Endothelial cell of umbilical vein (primary cell): ENCODE measurements at regions not wholly inside any gene's neighbourhood (a gene's known extent, or its start where the extent isn't known, plus 50 kb on each side); places are given as distances from the start of the nearest gene placed in this dataset.

Source experiments
- BruUV-seq: library from RNA; stranded (reverse); fragments of 400-500 nt; replicated peaks from 2 replicates; lab custom pipeline; 2021; lab: Mats Ljungman, UMichigan
- CTCF ChIA-PET: fragments of 300-600, 350-600 bp; sonication (Branson Sonifier 250); formaldehyde crosslinking; loops from one replicate; lab custom pipeline; 2021; ENCODE audit warnings: antibody characterized with exemption, inconsistent platforms; lab: Charles Lee
- POLR2A ChIA-PET: fragments of 300-600, 350-600 bp; sonication (Branson Sonifier 250); formaldehyde crosslinking; loops from one replicate; lab custom pipeline; 2021; ENCODE audit warnings: antibody characterized with exemption, inconsistent platforms; lab: Charles Lee
- DNase-seq: peaks from one replicate; pipeline ENCODE4 v3.0.0-alpha.2; 2011; ENCODE audit warnings: low read depth, low spot score
- FAIRE-seq: peaks from 2 replicates; lab custom pipeline; 2011; peaks lifted over from hg19 to GRCh38; lab: Jason Lieb, UNC
- H2AFZ ChIP-seq: 2 replicates; pipeline ENCODE4 v1.6.0; 2012; ENCODE audit warnings: low read depth, low read length, control low read depth, inconsistent platforms
- H3K27ac ChIP-seq: 2 replicates; pipeline ENCODE4 v1.5.1; 2011; ENCODE audit warnings: low read depth, mild to moderate bottlenecking, control low read depth, low read length, moderate library complexity; ENCODE audit not compliant: insufficient read depth
- H3K27me3 ChIP-seq, 2 experiments: 2 replicates each; pipeline versions ENCODE4 v1.6.0 to v1.6.1; 2011; ENCODE audit warnings: low read length in 2 of 2, mixed read lengths in 1 of 2; ENCODE audit not compliant: control insufficient read depth in 2 of 2, insufficient read depth in 2 of 2
- H3K36me3 ChIP-seq, 2 experiments: 2 replicates in 1 of 2; 3 replicates in 1 of 2; pipeline ENCODE4 v1.5.1; 2011; ENCODE audit warnings: low read length in 2 of 2, mild to moderate bottlenecking in 1 of 2, moderate library complexity in 1 of 2; ENCODE audit not compliant: control insufficient read depth in 2 of 2, insufficient read depth in 2 of 2; ENCODE audit errors: extremely low read depth in 1 of 2
- H3K4me1 ChIP-seq: 3 replicates; pipeline ENCODE4 v1.5.1; 2011; ENCODE audit warnings: mild to moderate bottlenecking, low read length; ENCODE audit not compliant: control insufficient read depth, insufficient read depth; ENCODE audit errors: extremely low read depth
- H3K4me2 ChIP-seq: 2 replicates; pipeline ENCODE4 v1.6.1; 2011; ENCODE audit warnings: low read length, control low read depth, mixed read lengths; ENCODE audit not compliant: insufficient read depth
- H3K4me3 ChIP-seq, 3 experiments: fragments of 200-600 bp in 1 of 3; sonication (generic), shearing (Covaris generic) in 1 of 3; replicated peaks in 1 of 3; 2 replicates each; pipeline ENCODE4 v1.5.1; 2011 to 2016; ENCODE audit warnings: control low read depth in 3 of 3, low read length in 3 of 3, mild to moderate bottlenecking in 2 of 3, inconsistent platforms in 1 of 3, low read depth in 1 of 3, moderate library complexity in 1 of 3; ENCODE audit not compliant: insufficient read depth in 1 of 3
- H3K79me2 ChIP-seq: 2 replicates; pipeline ENCODE4 v1.6.0; 2012; ENCODE audit warnings: low read length, inconsistent platforms; ENCODE audit not compliant: control insufficient read depth, insufficient read depth
- H3K9ac ChIP-seq: replicated peaks from 2 replicates; pipeline ENCODE3; 2011; ENCODE audit warnings: low read length, control low read depth; ENCODE audit not compliant: insufficient read depth; ENCODE audit errors: extremely low read depth
- H3K9me1 ChIP-seq: replicated peaks from 3 replicates; pipeline ENCODE4 v1.6.0; 2011; ENCODE audit warnings: mild to moderate bottlenecking, low read length; ENCODE audit not compliant: control insufficient read depth, insufficient read depth; ENCODE audit errors: extremely low read depth
- H3K9me3 ChIP-seq: replicated peaks from 2 replicates; pipeline ENCODE4 v1.5.1; 2012; ENCODE audit warnings: low read length, inconsistent platforms; ENCODE audit not compliant: control insufficient read depth, insufficient read depth
- H4K20me1 ChIP-seq: replicated peaks from 2 replicates; pipeline ENCODE3; 2011; ENCODE audit warnings: mild to moderate bottlenecking, low read length; ENCODE audit not compliant: control insufficient read depth, insufficient read depth; ENCODE audit errors: extremely low read depth
- EZH2 ChIP-seq: IDR thresholded peaks from 2 replicates; pipeline ENCODE4 v1.6.1; 2012; ENCODE audit warnings: borderline replicate concordance, low read depth, mild to moderate bottlenecking, moderate library complexity, low read length, inconsistent platforms; ENCODE audit not compliant: severe bottlenecking
- FOS ChIP-seq: IDR thresholded peaks from 2 replicates; pipeline ENCODE4 v1.6.1; 2011; ENCODE audit warnings: mild to moderate bottlenecking, low read length, moderate library complexity, borderline replicate concordance; ENCODE audit not compliant: insufficient read depth
- GATA2 ChIP-seq: IDR thresholded peaks from 2 replicates; pipeline ENCODE4 v1.7.0; 2011; ENCODE audit warnings: low read depth, mild to moderate bottlenecking, moderate library complexity, mixed read lengths, low read length; ENCODE audit not compliant: insufficient read length, insufficient read depth
- JUN ChIP-seq: IDR thresholded peaks from 2 replicates; pipeline ENCODE4 v1.6.1; 2011; ENCODE audit warnings: borderline replicate concordance, low read depth; ENCODE audit not compliant: insufficient read length, insufficient read depth
- MAX ChIP-seq: IDR thresholded peaks from 2 replicates; pipeline ENCODE4 v1.6.1; 2011; ENCODE audit not compliant: insufficient read depth, insufficient read length
- MYC ChIP-seq: IDR thresholded peaks from one replicate; pipeline ENCODE4 v1.6.1; 2011; ENCODE audit warnings: mild to moderate bottlenecking, low read depth, low read length
- POLR2A ChIP-seq: IDR thresholded peaks from 2 replicates; pipeline ENCODE4 v1.6.1; 2012; ENCODE audit warnings: low read depth, mild to moderate bottlenecking, control low read depth, low read length
- POLR2AphosphoS5 ChIP-seq: IDR thresholded peaks from 2 replicates; pipeline ENCODE4 v1.6.1; 2012; ENCODE audit warnings: low read depth, mild to moderate bottlenecking, control low read depth, low read length, moderate library complexity; ENCODE audit not compliant: insufficient read depth
- dilution Hi-C: fragments of 300-500 bp; cut with MboI; formaldehyde crosslinking; loops from one replicate; pipeline ENCODE4 v1.15.0; 2019; ENCODE audit warnings: low sequenced_read_pairs; ENCODE audit not compliant: extremely low pct_ligation_motif_present
- intact Hi-C: fragments of 100-400 bp; cut with micrococcal nuclease; formaldehyde crosslinking; loops from one replicate; pipeline ENCODE4 v1.10.0; 2022
- TF ChIP-seq, protein P1 (sequence below), 2 donors: IDR thresholded peaks; 1 replicate in 1 of 2; 2 replicates in 1 of 2; pipeline ENCODE4 v1.5.1; 2011; ENCODE audit warnings: low read length in 2 of 2, mild to moderate bottlenecking in 2 of 2, moderate library complexity in 2 of 2, control low read depth in 1 of 2, inconsistent platforms in 1 of 2, low read depth in 1 of 2; ENCODE audit not compliant: insufficient read depth in 1 of 2; ENCODE audit errors: extremely low read depth in 1 of 2

DNA sequence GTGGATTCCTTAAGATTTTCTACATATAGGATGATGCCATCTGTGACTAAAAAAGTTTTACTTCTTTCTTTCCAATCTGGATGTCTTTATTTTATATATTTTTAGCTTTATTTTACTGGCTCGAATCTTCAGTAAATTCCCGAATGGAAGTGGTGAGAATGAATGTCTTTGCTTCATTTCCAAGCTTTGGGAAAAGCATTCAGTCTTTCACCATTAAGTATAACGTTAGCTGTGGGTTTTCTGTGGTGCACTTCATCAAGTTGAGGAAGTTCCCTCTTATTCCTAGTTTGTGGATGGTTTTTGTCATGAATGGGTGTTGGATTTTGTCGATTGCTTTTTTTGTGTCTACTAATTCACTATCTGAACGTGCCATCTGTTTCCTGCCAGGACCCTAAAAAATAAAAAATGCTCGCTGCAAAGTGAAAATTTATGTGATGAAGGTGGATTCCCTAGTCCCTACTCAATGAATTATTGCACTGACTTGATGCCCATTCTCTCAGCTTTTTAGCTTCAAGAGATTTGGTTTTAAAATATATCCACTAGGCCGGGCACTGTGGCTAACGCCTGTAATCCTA lies 90.2 kb upstream of the CARD11 start:
- POLR2A ChIA-PET: no interaction called here
- Histone ChIP-seq H3K27me3 (no peaks in the 10 kb centered on the region), H3K27ac (no peak overlapping the region), H3K9ac (no peak overlapping the region), H3K4me2 (no peak overlapping the region), H3K36me3 (no peaks in the 10 kb centered on the region), H3K79me2 (no peaks in the 10 kb centered on the region), H3K9me3 (no peaks in the 10 kb centered on the region), H3K4me1 (no peaks in the 10 kb centered on the region), H3K9me1 (no peaks in the 10 kb centered on the region), H3K4me3 (no peak overlapping the region), H4K20me1 (no peaks in the 10 kb centered on the region), H2AFZ (no peak overlapping the region)
- dilution Hi-C loops: no loop called here
- intact Hi-C loops: no loop called here
- no TSS peak for BruUV-seq
- DNase-seq (no peak), FAIRE-seq (no peak)
- TF ChIP-seq MYC (no peak), POLR2AphosphoS5 (no peak), MAX (no peak), JUN (no peak), POLR2A (no peak), FOS (no peak), EZH2 (no peak), GATA2 (no peak)
- TF ChIP-seq, protein P1, sequence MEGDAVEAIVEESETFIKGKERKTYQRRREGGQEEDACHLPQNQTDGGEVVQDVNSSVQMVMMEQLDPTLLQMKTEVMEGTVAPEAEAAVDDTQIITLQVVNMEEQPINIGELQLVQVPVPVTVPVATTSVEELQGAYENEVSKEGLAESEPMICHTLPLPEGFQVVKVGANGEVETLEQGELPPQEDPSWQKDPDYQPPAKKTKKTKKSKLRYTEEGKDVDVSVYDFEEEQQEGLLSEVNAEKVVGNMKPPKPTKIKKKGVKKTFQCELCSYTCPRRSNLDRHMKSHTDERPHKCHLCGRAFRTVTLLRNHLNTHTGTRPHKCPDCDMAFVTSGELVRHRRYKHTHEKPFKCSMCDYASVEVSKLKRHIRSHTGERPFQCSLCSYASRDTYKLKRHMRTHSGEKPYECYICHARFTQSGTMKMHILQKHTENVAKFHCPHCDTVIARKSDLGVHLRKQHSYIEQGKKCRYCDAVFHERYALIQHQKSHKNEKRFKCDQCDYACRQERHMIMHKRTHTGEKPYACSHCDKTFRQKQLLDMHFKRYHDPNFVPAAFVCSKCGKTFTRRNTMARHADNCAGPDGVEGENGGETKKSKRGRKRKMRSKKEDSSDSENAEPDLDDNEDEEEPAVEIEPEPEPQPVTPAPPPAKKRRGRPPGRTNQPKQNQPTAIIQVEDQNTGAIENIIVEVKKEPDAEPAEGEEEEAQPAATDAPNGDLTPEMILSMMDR (IDR thresholded peaks at IDR 0.05; ENCODE audit: extremely low read depth in 1 of 2, insufficient read depth in 1 of 2, low read depth in 1 of 2, low read length in 2 of 2): no peak
- CTCF ChIA-PET: interaction anchor here (0.9 kb wide), 1 partner anchor 67 kb away, joined by 3 read pairs; no protein-coding TSS in a partner anchor
